ENCODE measurements at regions not wholly inside any gene's neighbourhood (a gene's known extent, or its start where the extent isn't known, plus 50 kb on each side); places are given as distances from the start of the nearest gene placed in this dataset.

GRCh38 chr3:72678867-72679266 lies 169.4 kb downstream of the SHQ1 start:
- Histone ChIP-seq H3K36me3 (no peaks in the 10 kb centered on the region), H3K9me3 (peaks cover 0 to 20% (median 2%) of the 10 kb centered on the region in 4 donors), H3K4me3 (no peak overlapping the region), H3K27me3 (no peaks in the 10 kb centered on the region), H3K27ac (no peak overlapping the region), H3K4me1 (no peaks in the 10 kb centered on the region)
- TF ChIP-seq EP300 (IDR thresholded peaks at IDR 0.05) (no peak), POLR2A (IDR thresholded peaks at IDR 0.05) (no peak), CTCF (IDR thresholded peaks at IDR 0.05) (no peak)
- no peak for DNase-seq (ENCODE audit: low spot score in 2 of 2)
- 83 to 88% methylated on average over 6 of the region's 6 CpGs for WGBS, 2 donors

- no peaks in the 10 kb centered on the region for H3K27me3 ChIP-seq
Observed at GRCh38 chr3:72678380-72678779, 169.9 kb downstream of the SHQ1 start.

GRCh38 chr3:72675243-72675642 lies 173.0 kb downstream of the SHQ1 start:
- DNase-seq (ENCODE audit: low spot score in 2 of 2): no peak
- no peak overlapping the region for H3K27ac ChIP-seq
- H3K36me3 ChIP-seq: no peaks in the 10 kb centered on the region
- H3K9me3 ChIP-seq: peaks cover 0 to 12% (median 2%) of the 10 kb centered on the region in 4 donors
- no peak overlapping the region for H3K4me3 ChIP-seq
- 58 to 83% methylated on average over 1 of the region's 1 CpG for WGBS, 2 donors
- no peaks in the 10 kb centered on the region for H3K27me3 ChIP-seq
- H3K4me1 ChIP-seq: no peaks in the 10 kb centered on the region
- TF ChIP-seq CTCF (IDR thresholded peaks at IDR 0.05) (no peak), EP300 (IDR thresholded peaks at IDR 0.05) (no peak), POLR2A (IDR thresholded peaks at IDR 0.05) (no peak)

More at GRCh38 chr3:72678380-72678779, 169.9 kb downstream of the SHQ1 start:
- no peaks in the 10 kb centered on the region for H3K36me3 ChIP-seq
- TF ChIP-seq EP300 (IDR thresholded peaks at IDR 0.05): no peak
- no peak for TF ChIP-seq POLR2A (IDR thresholded peaks at IDR 0.05)
- TF ChIP-seq CTCF (IDR thresholded peaks at IDR 0.05): no peak
- no peak overlapping the region for H3K27ac ChIP-seq
- DNase-seq (ENCODE audit: low spot score in 2 of 2): no peak
- WGBS, 2 donors: 71 to 78% methylated on average over 3 of the region's 3 CpGs
- H3K4me1 ChIP-seq: no peaks in the 10 kb centered on the region
- no peak overlapping the region for H3K4me3 ChIP-seq
- H3K9me3 ChIP-seq: peaks cover 0 to 20% (median 2%) of the 10 kb centered on the region in 4 donors

GRCh38 chr3:72673011-72673771 lies 175.1 kb downstream of the SHQ1 start:
- no peak for DNase-seq (ENCODE audit: low spot score in 2 of 2)
- TF ChIP-seq POLR2A (IDR thresholded peaks at IDR 0.05) (no peak), EP300 (IDR thresholded peaks at IDR 0.05) (no peak), CTCF (IDR thresholded peaks at IDR 0.05) (no peak)
- Histone ChIP-seq H3K9me3 (peaks cover 0 to 12% (median 2%) of the 10 kb centered on the region in 4 donors), H3K27ac (no peak overlapping the region), H3K4me1 (no peaks in the 10 kb centered on the region), H3K4me3 (no peak overlapping the region), H3K27me3 (no peaks in the 10 kb centered on the region), H3K36me3 (no peaks in the 10 kb centered on the region)
- WGBS, 2 donors: 80 to 90% methylated on average over 5 to 6 of the region's 7 CpGs

- TF ChIP-seq POLR2A (IDR thresholded peaks at IDR 0.05) (no peak), CTCF (IDR thresholded peaks at IDR 0.05) (no peak), EP300 (IDR thresholded peaks at IDR 0.05) (no peak)
- Histone ChIP-seq H3K9me3 (no peaks in the 10 kb centered on the region), H3K27ac (no peak overlapping the region), H3K36me3 (no peaks in the 10 kb centered on the region), H3K4me3 (no peak overlapping the region), H3K4me1 (no peaks in the 10 kb centered on the region), H3K27me3 (no peaks in the 10 kb centered on the region)
- 72 to 86% methylated on average over 2 of the region's 2 CpGs for WGBS, 2 donors
- DNase-seq (ENCODE audit: low spot score in 2 of 2): no peak
Observed at GRCh38 chr3:72669224-72669623, 179.0 kb downstream of the SHQ1 start.
